Neural crest cell (in vitro differentiated cells): ENCODE measurements at regions not wholly inside any gene's neighbourhood (a gene's known extent, or its start where the extent isn't known, plus 50 kb on each side); places are given as distances from the start of the nearest gene placed in this dataset.

Experiments
- DNase-seq: peaks from one replicate; pipeline ENCODE4 v3.0.0; 2021; ENCODE audit warnings: low read depth, mixed read lengths, low spot score
- H3K27ac Mint-ChIP-seq: one replicate; pipeline ENCODE4 v1.8.0; 2021; ENCODE audit warnings: mild to moderate bottlenecking, mixed read lengths; ENCODE audit not compliant: unreplicated experiment
- H3K27me3 Mint-ChIP-seq: 2 replicates; pipeline ENCODE4 v1.8.0; 2021; ENCODE audit warnings: low read depth, mild to moderate bottlenecking, mixed read lengths
- H3K36me3 Mint-ChIP-seq: 2 replicates; pipeline ENCODE4 v1.8.0; 2021; ENCODE audit warnings: low read depth, mild to moderate bottlenecking, mixed read lengths
- H3K4me1 Mint-ChIP-seq: 2 replicates; pipeline ENCODE4 v1.8.0; 2021; ENCODE audit warnings: mixed read lengths
- H3K4me3 Mint-ChIP-seq: one replicate; pipeline ENCODE4 v1.8.0; 2021; ENCODE audit warnings: mild to moderate bottlenecking, mixed read lengths
- H3K9me3 Mint-ChIP-seq: 2 replicates; pipeline ENCODE4 v1.8.0; 2021; ENCODE audit warnings: mixed read lengths
- CTCF ChIP-seq: fragments of 200-600 bp; sonication (generic); conservative IDR thresholded peaks from 2 replicates; pipeline ENCODE4 v1.5.0; 2021; ENCODE audit warnings: antibody characterized with exemption, mild to moderate bottlenecking

DNA sequence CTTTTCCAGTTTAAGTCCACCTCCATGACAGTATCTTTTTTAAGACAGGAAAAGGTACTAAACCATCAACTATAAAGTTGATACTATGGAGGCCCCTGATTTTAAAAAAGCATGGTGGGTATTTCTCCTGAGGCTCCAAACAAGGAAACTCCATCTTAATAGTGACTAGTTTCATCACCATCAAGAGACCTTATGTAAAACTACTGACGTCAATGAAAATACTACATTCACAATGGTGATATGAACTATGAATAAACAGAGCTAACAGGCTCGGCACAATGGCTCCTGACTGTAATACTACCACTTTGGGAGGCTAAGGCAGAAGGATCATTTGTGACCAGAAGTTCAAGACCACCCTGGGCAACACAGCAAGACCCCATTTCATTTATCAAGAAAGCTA, 162.7 kb downstream of the KLF12 start:
- no peaks in the 10 kb centered on the region for H3K27me3 Mint-ChIP-seq
- no peak overlapping the region for H3K27ac Mint-ChIP-seq
- H3K4me3 Mint-ChIP-seq, result no peak overlapping the region
- peaks cover 9% of the 10 kb centered on the region for H3K4me1 Mint-ChIP-seq
- peaks cover 23% of the 10 kb centered on the region for H3K36me3 Mint-ChIP-seq
- no peak for DNase-seq
- TF ChIP-seq CTCF, result no peak
- peaks cover 12% of the 10 kb centered on the region for H3K9me3 Mint-ChIP-seq

- no peak overlapping the region for H3K4me3 Mint-ChIP-seq
- no peaks in the 10 kb centered on the region for H3K27me3 Mint-ChIP-seq
- no peak for TF ChIP-seq CTCF
- H3K9me3 Mint-ChIP-seq, result peaks cover 10% of the 10 kb centered on the region
- peaks cover 19% of the 10 kb centered on the region for H3K4me1 Mint-ChIP-seq
- no peak for DNase-seq
- H3K36me3 Mint-ChIP-seq, result peaks cover 18% of the 10 kb centered on the region
- H3K27ac Mint-ChIP-seq, result no peak overlapping the region
These were observed 163.7 kb downstream of the KLF12 start for GRCh38 chr13:73970421-73971055.

- no peak overlapping the region for H3K27ac Mint-ChIP-seq
These were observed 166.6 kb downstream of the KLF12 start for GRCh38 chr13:73967397-73968165.

DNA sequence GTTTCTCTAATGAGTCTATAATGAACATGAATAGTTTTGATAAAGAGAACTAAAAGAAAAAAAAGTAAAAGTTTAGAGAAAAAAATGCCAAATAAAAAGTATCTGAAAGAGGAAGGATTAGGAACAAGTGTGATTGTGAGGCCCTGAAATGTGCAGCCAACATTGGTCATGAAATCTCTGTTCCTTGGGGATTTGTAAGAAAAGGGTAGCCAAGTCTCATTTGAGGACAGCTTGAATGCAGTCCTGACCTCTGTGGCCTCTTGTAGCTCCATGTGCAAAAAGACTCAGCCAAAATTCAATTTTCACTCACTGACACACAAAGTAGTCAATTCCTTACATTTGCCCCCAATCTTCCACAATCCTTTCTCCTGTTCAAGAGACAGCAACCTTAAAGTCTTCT, 167.9 kb downstream of the KLF12 start:
- Mint-ChIP-seq H3K27me3 (no peaks in the 10 kb centered on the region), H3K27ac (peak overlapping the region; percentile 28), H3K36me3 (peaks cover 14% of the 10 kb centered on the region), H3K9me3 (peaks cover 12% of the 10 kb centered on the region), H3K4me3 (peak overlapping the region; percentile 18), H3K4me1 (peaks cover 30% of the 10 kb centered on the region)
- no peak for TF ChIP-seq CTCF
- no peak for DNase-seq

More at GRCh38 chr13:73967397-73968165, 166.6 kb downstream of the KLF12 start:
- no peak for DNase-seq
- H3K4me3 Mint-ChIP-seq, result no peak overlapping the region
- TF ChIP-seq CTCF, result no peak
- H3K27me3 Mint-ChIP-seq, result no peaks in the 10 kb centered on the region
- H3K36me3 Mint-ChIP-seq, result peaks cover 8% of the 10 kb centered on the region
- peaks cover 27% of the 10 kb centered on the region for H3K4me1 Mint-ChIP-seq
- peaks cover 5% of the 10 kb centered on the region for H3K9me3 Mint-ChIP-seq

GRCh38 chr13:73962284-73962683, 171.9 kb downstream of the KLF12 start:
- Mint-ChIP-seq H3K4me3 (no peak overlapping the region), H3K9me3 (peaks cover 12% of the 10 kb centered on the region), H3K36me3 (peaks cover 14% of the 10 kb centered on the region), H3K27me3 (no peaks in the 10 kb centered on the region), H3K4me1 (peaks cover 33% of the 10 kb centered on the region), H3K27ac (no peak overlapping the region)
- no peak for DNase-seq
- no peak for TF ChIP-seq CTCF
